ENCODE measurements at regions not wholly inside any gene's neighbourhood (a gene's known extent, or its start where the extent isn't known, plus 50 kb on each side); places are given as distances from the start of the nearest gene placed in this dataset.

DNA sequence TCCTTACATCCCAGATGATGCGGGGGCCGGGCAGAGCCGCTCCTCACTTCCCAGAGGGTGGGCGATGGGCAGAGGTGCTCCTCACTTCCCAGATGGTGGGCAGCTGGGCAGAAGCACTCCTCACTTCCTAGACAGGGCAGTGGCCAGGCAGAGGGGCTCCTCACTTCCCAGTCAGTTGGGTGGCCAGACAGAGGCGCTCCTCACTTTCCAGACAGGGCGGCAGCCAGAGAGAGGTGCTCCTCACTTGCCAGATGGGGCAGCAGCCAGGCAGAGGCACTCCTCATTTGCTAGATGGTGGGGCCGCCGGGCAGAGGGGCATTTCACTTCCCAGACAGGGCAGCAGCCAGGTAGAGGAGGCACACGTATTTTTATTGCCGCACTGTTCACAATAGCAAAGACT is 622.0 kb upstream of the KCNMB2 start:
- no TSS peak for BruUV-seq (replicated peaks)
- CTCF ChIA-PET, result no interaction called here
- Histone ChIP-seq H3K4me3 (ENCODE audit: low read depth, low read length, poor library complexity, severe bottlenecking) (no peak overlapping the region), H3K9me3 (ENCODE audit: low read depth, low read length, poor library complexity, severe bottlenecking) (no peaks in the 10 kb centered on the region), H3K36me3 (ENCODE audit: insufficient read depth, low read length, poor library complexity, severe bottlenecking) (no peaks in the 10 kb centered on the region), H3K27me3 (replicated peaks; ENCODE audit: insufficient read depth, low read depth, low read length, poor library complexity) (no peaks in the 10 kb centered on the region), H3K27ac (ENCODE audit: low read depth, low read length, poor library complexity, severe bottlenecking) (no peak overlapping the region), H3K4me1 (ENCODE audit: insufficient read depth, low read length, poor library complexity, severe bottlenecking) (no peaks in the 10 kb centered on the region)
- TF ChIP-seq, protein P1, sequence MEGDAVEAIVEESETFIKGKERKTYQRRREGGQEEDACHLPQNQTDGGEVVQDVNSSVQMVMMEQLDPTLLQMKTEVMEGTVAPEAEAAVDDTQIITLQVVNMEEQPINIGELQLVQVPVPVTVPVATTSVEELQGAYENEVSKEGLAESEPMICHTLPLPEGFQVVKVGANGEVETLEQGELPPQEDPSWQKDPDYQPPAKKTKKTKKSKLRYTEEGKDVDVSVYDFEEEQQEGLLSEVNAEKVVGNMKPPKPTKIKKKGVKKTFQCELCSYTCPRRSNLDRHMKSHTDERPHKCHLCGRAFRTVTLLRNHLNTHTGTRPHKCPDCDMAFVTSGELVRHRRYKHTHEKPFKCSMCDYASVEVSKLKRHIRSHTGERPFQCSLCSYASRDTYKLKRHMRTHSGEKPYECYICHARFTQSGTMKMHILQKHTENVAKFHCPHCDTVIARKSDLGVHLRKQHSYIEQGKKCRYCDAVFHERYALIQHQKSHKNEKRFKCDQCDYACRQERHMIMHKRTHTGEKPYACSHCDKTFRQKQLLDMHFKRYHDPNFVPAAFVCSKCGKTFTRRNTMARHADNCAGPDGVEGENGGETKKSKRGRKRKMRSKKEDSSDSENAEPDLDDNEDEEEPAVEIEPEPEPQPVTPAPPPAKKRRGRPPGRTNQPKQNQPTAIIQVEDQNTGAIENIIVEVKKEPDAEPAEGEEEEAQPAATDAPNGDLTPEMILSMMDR (conservative IDR thresholded peaks at IDR 0.05; ENCODE audit: low read depth, low read length), result no peak
- TF ChIP-seq EZH2 (IDR thresholded peaks at IDR 0.05; ENCODE audit: borderline replicate concordance, low read depth, low read length, poor library complexity, severe bottlenecking), result no peak
- no peak for DNase-seq (ENCODE audit: low spot score)
- POLR2A ChIA-PET (ENCODE audit: low non-redundant PET), result no interaction called here
- intact Hi-C loops (cut with micrococcal nuclease; ENCODE audit: unreplicated experiment), result no loop called here

DNA sequence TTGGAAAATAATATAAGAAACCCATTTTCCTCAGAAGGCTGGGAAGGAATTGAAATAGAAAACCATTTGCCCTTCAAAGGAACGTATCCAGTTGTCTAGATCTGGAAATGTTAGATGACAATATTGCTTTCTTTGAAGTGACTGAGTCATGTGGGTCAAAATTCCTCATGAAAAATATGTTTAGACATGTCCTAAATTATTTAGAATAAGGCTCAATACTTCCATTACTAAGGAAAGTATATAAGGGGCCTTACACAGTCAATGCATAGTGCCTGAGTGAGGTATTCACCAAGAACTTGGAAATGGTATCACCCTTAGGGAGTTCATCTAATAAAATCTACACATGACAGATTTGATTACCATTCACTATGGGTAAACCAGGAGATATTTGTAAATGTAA is 619.8 kb upstream of the KCNMB2 start:
- BruUV-seq (replicated peaks), result no TSS peak
- CTCF ChIA-PET, result no interaction called here
- POLR2A ChIA-PET (ENCODE audit: low non-redundant PET), result no interaction called here
- Histone ChIP-seq H3K9me3 (ENCODE audit: low read depth, low read length, poor library complexity, severe bottlenecking) (no peaks in the 10 kb centered on the region), H3K27ac (ENCODE audit: low read depth, low read length, poor library complexity, severe bottlenecking) (no peak overlapping the region), H3K27me3 (replicated peaks; ENCODE audit: insufficient read depth, low read depth, low read length, poor library complexity) (no peaks in the 10 kb centered on the region), H3K36me3 (ENCODE audit: insufficient read depth, low read length, poor library complexity, severe bottlenecking) (no peaks in the 10 kb centered on the region), H3K4me1 (ENCODE audit: insufficient read depth, low read length, poor library complexity, severe bottlenecking) (no peaks in the 10 kb centered on the region), H3K4me3 (ENCODE audit: low read depth, low read length, poor library complexity, severe bottlenecking) (no peak overlapping the region)
- TF ChIP-seq EZH2 (IDR thresholded peaks at IDR 0.05; ENCODE audit: borderline replicate concordance, low read depth, low read length, poor library complexity, severe bottlenecking), result no peak
- TF ChIP-seq, protein P1 (conservative IDR thresholded peaks at IDR 0.05; ENCODE audit: low read depth, low read length), result no peak
- no peak for DNase-seq (ENCODE audit: low spot score)
- intact Hi-C loops (cut with micrococcal nuclease; ENCODE audit: unreplicated experiment), result no loop called here

- ChIA-PET POLR2A (ENCODE audit: low non-redundant PET) (no interaction called here), CTCF (no interaction called here)
- H3K27me3 ChIP-seq (replicated peaks; ENCODE audit: insufficient read depth, low read depth, low read length, poor library complexity), result no peaks in the 10 kb centered on the region
- intact Hi-C loops (cut with micrococcal nuclease; ENCODE audit: unreplicated experiment), result no loop called here
- H3K4me1 ChIP-seq (ENCODE audit: insufficient read depth, low read length, poor library complexity, severe bottlenecking), result no peaks in the 10 kb centered on the region
- no TSS peak for BruUV-seq (replicated peaks)
- no peaks in the 10 kb centered on the region for H3K36me3 ChIP-seq (ENCODE audit: insufficient read depth, low read length, poor library complexity, severe bottlenecking)
- no peak overlapping the region for H3K27ac ChIP-seq (ENCODE audit: low read depth, low read length, poor library complexity, severe bottlenecking)
- no peak overlapping the region for H3K4me3 ChIP-seq (ENCODE audit: low read depth, low read length, poor library complexity, severe bottlenecking)
- no peaks in the 10 kb centered on the region for H3K9me3 ChIP-seq (ENCODE audit: low read depth, low read length, poor library complexity, severe bottlenecking)
- no peak for TF ChIP-seq EZH2 (IDR thresholded peaks at IDR 0.05; ENCODE audit: borderline replicate concordance, low read depth, low read length, poor library complexity, severe bottlenecking)
- TF ChIP-seq, protein P1 (conservative IDR thresholded peaks at IDR 0.05; ENCODE audit: low read depth, low read length), result no peak
- no peak for DNase-seq (ENCODE audit: low spot score)
These were observed 618.9 kb upstream of the KCNMB2 start for GRCh38 chr3:177917234-177917861.

All from A673 (cell line).